ENCODE measurements at regions not wholly inside any gene's neighbourhood (a gene's known extent, or its start where the extent isn't known, plus 50 kb on each side); places are given as distances from the start of the nearest gene placed in this dataset.
"Not testable (repeated sequence)": the region's sequence is repeated elsewhere in the genome, so short reads cannot be mapped to it uniquely, and the experiment has no call there.

DNA sequence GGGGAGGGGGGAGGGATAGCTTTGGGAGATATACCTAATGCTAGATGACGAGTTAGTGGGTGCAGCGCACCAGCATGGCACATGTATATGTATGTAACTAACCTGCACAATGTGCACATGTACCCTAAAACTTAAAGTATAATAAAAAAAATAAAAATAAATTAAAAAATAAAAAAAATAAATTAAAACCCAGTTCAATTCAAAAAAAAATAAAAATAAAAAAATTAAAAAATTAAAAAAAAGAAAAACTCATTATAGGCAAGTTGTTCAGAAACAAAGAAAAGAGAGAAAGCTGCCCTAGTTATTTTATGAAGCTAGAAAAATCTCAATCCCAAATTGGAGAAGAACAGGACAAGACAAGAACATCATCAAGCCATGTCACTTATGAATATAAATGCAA lies 147.5 kb upstream of the PRR20G start:
- not testable (repeated sequence) for DNase-seq

DNA sequence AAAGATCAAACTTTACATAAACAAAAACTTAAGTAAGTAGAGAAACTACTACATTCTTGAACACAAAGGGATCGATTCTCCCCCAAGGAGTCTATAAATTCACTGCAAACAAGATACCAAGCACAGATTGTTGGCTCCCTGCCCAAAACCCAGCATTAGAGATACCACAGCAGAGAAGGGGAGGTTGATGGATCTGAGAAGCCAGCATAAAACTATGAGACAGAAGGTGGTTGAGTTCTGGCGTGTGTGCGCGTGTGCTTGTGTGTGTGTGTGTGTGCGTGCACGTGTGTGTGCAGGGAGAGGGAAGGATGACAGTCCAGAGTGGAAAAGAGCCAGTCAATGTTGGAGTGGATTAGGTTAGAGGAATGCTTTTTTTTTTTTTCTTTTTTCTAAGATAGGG lies 143.2 kb upstream of the PRR20G start:
- DNase-seq: no peak

DNA sequence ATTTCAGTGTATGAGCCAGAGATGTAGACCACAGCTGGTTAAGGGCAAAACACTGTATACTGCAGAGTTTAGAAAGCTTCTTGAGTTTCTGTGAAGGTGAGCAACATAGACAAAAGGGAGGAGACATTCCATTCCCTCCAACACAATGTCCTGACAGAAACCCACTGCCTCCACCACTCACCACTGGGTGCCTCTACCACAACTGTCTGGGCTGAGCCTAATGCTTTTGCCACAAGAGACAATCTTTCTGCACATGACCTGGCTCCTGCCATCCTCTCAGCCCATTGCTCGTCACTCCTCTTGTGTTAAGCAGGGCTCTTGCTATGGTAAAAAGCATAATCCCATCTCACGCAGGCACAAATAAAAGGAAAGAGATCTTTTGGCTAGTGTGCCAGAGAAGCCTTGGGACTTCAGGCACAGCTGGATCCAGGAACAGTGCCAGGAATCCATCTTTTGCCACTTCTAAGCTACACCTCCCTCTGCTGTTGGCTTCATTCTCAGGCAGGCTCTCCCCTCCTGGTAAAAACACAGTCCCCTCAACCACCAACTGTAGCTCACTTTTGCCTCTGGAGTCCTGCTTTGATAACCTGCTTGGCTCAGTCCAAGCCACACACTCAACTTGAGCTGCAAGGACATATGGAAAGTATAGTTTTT lies 140.6 kb upstream of the PRR20G start:
- no peak for DNase-seq

DNA sequence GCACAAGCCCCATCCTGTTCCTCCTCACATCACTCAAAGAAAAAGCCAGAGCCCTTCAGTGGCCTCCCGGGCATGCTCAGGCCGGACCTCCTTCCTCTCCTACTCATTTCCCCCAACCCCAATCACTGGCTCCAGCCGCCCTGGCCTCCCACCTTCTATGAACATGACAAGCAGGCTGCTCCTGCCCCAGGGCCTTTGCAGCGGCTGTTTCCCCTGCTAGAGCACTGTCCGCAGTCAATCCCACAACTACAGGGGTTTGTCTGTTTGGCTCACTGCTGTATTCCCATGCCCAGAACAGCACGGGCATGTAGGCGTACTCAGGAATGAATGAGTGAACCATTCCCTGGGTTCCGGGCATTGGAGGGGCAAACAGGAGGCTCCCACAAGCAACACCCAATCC lies 139.8 kb upstream of the PRR20G start:
- DNase-seq: no peak

DNA sequence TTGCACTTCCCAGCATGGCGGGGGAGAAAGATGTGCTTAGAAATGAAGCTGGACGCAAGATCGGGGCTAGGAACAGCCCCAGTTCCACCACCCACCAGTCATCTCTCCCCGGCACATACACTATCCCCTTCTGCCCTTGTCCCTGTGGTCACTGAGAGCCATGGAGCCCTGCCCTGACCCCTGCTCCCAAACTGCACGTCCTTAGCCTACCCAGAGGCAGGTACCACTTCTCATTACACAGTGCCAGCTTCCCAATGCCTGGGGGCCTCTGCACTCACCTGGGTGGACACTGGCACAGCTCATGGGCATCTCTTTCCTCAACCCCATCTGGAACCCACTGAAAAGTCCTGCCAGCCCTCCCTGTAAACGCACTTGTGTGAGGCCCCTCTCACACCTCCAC lies 139.3 kb upstream of the PRR20G start:
- DNase-seq: no peak

DNA sequence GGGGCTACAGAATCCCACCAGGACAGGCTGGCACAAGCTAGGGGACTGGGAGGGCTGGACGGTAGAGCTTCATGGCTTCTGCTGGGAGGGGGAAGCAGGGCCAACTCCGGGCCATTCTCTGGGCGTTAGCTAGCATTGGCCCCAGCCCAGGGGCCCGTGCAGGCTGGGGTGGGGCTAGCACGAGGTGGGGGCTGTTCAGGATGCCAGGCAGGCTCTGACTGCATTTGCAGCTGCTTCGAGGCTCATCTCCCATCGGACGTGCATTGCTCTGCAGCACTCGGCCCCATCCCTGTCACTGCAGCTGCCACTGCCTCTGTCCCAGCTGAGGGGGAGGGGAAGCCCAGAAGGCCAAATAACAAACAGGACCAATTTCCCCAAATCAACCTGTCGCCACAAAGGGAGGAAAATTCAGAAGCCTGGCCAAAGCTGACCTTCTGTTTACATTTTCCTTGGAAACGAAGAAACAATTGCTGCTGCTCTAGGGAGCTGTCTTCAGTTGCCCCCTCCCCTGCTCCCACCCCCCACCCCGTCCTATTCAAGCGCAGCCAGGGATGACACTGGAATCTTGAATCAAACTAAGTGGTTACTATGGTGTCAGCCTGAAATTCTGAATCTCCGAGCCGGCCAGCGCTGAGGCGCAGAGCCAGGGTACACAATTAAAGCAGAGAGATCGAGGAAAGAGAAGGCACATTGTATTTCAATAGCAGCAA lies 138.8 kb upstream of the PRR20G start:
- DNase-seq: peak; percentile 74

DNA sequence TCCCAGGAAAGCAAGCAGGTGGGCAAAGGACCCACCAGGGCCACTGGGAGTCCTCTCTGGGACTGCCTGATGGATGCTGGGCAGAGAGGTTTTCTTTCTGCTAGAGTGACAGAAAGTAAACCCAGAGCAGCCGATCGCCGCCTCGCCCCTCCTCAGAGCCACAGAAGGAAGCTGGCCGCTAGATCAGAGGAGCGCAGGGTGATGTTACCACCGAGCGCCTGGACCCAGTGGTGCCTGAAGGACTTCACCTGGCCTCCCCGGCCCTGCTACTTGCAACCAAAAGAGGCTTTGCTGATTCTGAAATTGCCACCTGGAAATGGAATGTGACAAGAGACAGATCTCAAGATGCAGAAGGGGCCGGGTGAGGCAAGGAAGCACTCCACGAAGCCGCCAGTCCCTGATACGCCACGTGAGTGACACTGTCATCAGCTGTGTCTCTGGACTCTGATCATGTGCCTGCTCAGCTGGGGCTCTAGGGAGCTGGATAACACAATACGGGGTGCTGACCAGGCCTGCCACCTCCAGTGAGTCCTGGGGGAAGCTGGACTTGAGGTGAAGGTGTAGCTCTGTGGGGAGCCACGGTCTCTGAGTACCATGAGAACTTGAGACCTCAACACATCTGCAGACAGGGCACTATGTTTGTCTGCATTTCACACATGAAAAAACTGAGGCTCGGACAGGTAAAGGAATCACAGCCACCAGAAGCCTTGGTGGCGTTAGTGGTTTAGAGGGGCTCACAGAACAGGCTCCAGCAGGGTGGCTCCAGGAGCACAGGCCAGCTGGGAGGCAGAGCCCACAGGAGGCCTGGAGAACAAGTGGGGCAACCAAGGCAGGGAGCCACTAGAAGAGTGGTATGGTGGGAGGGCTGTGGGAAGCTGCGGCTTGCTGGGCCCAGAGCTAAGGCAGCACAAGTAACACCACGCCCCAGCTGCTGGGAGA lies 137.9 kb upstream of the PRR20G start:
- no peak for DNase-seq

DNA sequence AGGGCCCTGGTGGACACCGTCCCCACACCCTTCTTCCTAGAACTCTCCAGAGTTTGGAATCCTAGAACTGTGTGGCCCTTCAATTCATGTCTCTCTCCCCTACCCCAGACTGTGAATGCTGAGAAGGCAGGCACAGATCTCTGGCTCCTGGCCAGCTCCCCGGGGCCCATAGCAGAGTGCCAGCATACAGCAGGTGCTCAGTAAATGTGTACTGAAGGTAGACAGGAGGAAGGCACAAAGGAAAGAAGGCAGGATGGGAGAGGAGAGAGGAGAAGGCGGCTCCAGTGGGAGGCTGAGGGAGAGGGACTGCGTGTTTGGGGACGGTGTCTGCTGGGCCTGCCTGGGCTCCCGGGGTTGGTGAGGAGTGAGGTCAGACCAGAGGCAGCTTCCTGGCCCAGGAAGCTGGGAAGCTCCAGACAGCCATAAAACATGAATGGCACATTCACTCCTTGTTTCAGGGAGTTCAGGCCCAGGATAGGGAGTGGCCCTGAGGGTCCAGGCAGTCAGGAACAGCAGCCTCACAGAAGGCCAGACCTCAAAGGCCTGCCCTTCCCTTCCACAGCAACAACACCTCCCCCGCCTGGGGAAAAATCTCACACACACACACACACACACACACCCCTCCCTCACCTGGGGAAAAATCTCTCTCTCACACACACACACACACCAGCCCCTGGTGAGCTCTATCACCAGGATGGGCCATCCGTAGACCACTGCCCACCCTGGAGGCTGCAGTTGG lies 137.1 kb upstream of the PRR20G start:
- DNase-seq: no peak

DNA sequence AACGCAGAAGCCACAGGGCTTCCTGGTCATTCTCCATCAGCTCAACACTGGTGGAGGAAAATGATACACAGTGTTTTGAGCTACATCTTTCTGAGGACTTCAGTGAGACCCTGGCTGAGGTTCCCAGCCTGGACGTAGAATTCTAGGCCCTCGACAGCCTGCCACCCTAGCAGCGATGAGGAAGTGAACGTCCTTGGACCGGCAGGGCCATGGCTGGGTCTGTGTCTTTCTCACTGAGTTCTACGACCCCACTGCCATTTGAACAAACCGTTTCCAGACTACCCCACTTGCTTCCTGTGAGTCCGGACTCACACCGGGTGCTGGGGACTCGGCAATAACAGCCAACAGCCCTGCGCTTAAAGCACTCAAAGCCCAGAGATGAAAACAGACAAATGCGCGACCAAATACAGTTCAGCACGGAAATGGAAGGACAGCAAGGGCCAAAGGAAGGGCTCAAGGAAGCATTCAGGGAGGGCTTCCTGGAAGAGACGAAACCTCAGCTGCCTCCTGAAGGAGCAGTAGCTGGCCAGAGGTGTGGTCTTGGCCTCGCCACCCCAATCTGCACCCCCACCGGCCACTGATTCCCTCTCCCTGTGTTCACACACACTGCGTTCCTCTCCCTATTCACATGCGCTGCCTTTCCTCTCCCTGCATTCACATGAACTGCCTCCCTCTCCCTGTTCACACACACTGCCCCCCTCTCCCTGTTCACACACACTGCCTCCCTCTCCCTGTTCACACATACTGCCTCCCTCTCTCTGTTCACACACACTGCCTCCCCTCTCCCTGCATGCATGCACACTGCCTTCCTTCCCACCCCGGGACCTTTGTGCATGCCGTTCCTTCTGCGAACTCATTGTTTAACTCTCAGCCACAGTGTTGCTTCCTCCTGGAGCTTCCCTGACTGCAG lies 136.3 kb upstream of the PRR20G start:
- DNase-seq: no peak

DNA sequence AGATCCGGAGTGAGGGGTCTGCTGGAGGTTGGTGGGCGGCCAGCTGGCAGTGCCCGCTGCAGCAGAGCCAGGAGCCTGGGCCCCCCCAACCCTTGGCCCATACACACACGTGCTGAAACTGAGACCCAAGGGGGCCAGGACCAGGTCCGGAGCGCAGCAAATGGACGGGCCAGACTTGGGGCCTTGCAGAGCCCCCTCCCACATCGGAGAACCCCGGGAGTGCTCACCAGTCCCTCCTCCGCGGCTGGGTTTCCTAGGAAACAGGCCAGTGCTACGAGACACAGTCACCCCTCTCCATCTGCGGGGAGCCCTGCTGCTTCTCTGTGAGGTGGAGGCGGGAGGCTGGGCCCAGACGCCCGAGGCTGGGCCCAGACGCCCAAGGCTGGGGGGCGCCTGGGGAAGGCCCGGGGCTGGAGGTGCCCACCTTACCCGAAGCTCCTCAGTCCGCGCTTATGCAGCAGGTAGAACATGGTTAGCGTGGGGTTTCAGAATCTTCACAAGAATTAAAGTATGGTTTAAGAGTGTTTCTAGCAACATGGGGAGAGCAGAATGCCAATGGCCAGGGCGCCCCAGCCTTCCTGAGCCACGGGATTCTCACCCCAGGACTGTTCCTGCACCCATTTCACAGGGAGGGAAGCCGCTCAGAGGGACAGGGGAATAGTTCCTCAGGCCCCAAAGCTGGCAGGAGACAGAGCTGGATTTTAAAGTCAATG lies 135.0 kb upstream of the PRR20G start:
- DNase-seq: no peak

DNA sequence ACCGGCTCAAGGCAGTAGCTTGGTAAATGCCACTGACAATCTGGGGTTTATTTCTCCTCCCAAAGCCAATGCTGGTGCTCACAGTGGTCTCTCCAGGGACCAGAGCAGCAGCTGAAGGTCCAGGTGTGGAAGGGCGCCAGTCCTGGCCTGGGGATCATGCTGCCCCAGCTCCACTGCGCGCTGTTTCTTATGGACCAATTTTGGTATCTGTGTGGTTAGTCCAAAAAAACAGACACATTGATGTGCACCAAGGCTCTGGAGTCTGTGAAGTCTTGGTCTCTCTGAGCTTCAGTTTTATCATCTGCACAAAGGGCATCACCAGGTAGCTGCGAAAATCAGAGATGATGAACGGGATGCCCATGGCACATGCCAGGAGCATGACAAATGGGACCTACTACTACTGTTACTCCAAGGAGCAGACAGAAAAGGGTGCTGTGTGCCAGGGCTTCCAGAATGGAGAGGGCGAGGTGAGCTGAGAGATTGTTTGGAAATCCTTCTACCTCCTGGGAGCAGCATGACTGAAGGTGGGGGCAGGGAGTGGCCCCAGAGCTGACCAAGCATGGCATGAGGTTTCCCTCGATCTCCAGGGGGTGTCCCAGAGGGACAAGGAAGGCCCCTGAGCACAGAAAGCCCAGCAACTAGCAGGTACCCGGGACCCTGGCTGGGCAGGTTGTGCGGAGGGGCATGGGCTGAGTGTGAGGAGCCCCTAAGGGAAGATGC lies 134.3 kb upstream of the PRR20G start:
- no peak for DNase-seq

DNA sequence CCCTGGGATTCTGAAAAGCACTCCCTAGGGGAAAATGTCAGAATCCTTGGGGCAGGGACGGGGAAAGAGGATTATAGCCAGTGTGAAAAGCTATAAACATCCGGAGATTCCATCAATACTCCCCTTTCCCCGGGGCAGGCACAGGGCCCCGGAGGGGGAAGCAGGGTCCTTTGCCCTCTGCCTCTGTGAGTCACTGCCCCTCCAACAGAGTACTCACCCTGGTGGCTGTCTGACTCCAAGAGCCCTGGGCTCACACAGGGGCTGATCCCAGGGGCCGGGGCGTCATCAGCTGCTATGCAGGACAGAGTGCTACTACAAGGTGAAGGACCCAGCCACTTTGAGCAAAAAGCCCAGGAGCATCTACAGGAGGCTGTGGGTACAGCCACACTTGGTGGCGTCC lies 133.0 kb upstream of the PRR20G start:
- DNase-seq: no peak

DNA sequence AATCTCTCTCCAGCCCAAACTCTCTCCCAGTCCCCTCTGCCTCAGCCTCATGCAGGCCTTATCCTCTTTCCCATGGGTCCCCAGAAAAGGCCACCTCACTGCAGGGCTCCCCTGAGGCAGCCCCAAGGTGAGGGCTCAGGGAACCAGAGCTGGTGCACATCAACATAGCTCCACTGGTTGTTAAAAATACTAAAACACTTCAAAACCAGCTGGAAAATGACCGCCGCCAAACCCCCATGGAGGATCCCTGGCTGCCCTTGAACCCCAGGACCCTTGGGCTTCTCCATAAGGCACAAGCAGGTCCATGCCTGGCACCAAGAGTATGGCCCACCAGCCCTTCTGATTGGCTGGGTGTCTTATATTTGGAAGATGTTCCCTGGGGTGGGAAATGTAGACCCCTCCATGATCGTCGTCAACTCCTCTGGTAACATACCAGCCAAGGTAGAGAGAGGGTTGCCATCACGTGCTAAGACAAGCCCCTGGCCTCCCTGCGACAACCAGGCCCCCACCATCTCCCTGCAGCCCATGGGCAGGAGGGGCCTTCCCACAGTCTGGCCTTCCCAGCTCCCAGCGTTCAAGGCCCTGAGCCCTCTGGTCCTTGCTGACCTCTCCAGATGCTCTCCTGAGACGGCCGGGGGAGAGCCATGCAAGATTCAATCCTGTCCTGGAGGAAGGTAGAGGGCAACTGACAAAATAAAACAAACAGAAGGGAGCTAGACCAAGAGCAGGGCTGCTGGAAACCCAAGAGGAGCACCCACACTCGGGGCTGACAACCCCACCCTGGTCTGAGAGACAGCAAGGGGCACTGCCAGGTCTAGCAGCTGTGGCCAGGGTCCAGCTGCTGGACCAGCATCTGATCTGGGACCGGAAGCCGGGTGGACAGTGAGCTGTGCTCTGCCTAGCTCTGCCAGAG lies 132.1 kb upstream of the PRR20G start:
- DNase-seq: no peak

DNA sequence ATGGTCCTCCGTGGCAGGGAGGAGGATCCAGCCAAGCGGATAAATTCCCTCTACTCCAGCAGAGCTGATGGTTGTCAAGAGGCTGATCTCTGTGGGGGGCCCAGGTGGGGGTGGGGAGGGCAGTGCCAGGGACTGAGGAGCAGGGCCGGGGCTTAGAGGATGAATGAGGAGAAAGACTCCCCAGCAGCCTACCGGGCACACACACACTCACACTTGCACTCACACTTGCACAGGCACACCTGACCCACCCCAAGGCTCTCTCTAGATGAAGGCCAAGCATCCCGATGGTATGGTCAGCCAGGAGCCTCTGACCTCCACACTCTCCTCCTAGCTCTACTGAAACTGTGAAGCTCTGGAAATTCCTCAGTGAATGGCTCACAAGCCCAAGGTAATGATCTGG lies 131.3 kb upstream of the PRR20G start:
- no peak for DNase-seq

DNA sequence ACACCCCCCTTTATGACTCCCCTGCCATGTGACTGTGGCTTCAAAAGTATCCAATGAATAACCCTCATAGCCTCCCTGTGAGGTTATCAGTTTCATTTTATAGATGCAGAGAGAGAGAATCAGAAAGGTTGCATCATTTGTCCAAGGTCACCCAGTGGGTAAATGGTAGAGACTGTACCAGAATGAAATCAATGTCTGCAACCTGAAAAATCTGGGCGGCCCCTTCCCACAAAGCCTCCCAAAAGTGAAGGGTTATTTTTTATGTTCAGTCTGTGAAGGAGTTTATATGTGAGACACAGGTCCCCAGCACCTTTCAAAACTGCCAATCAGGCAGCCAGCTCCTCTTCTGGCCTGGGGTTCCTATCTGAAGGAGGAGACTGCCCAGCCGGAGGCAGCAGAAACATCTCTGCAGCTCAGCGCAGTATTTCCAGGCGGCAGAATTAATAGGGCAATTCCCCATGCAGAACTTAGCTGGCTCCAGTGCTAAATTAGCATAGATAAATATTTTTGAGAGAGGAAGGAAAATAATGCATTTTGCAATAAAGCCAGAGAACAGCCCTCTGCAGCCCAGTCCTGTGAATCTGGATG lies 130.8 kb upstream of the PRR20G start:
- DNase-seq: no peak

DNA sequence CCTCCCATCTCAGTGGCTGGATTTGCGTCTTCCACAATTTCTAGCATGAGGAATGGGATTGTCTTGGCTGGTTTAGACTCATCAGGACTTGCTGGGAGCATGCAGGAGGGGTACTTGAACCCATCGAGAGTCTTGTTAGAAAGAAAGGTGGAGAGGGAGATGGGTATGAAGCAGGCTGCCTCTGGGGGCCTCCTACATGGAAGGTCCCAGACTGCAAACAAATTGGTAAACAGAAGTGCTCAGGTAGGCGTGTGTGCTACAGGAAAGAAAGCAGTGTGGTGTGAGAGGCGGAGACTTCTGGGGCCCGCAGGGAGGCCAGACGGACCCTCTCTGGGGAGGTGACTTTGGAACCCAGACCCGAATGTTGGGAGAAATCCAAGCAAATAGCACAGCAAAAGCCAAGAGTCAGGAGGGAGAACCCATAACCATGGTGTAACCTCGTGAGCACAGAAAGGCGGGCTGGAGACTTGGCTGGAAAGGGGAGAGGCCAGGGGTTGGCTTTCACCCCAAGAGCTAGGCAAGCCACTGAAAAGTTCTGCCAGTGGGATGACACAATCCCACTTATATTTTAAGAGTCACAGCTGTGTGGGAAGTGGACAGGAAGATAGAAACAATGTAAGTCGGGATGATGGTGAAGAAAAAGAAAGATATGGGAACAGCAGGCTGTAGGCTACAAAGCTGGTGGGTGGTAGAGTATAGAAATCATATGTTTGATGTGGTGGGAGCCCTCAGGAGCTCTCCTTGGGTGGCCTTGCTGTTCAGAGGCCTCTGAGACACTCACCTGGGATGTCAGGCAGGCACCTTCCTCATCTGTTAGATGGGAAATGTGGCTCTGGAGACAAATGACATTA lies 130.1 kb upstream of the PRR20G start:
- no peak for DNase-seq

DNA sequence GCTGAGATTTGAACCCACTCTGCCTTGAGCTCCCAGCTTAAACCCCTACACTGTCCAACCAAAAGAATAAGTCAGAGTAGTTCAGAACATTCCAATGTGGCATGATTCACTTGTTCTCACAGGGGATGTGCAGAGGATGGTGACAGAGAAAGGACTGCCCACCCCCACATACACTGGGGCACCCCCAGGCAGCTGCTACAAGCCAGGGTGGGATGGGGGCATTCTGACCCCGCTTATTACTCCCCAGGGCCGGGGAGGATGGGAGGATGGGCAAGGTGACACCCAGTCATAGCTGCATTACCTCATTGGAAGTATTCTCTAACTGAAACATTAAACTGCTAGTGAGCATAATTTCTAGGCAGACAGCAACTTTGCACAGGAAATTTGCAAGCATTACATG lies 126.0 kb upstream of the PRR20G start:
- no peak for DNase-seq

DNA sequence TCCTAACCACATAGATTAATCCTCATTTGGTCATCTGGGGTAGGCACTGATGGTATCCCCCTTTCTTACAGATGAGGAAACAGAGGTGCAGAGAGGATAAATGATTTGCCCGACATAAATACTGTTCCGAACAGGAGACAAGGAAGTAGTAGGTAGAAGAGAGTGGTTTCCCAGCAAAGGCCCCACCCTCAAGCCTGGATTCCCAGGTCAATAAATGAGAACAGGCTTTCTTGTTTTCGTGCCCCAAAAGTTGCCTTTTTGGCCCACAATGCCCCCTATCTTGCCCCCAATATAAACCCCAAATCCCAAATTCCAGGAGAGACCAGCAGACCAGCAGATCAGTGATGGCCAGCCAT lies 125.5 kb upstream of the PRR20G start:
- no peak for DNase-seq

Measured in left hindlimb (tissue), 1 donor.